22Rv1 (cell line): ENCODE measurements at regions not wholly inside any gene's neighbourhood (a gene's known extent, or its start where the extent isn't known, plus 50 kb on each side); places are given as distances from the start of the nearest gene placed in this dataset.

Source experiments
- ZFX ChIP-seq: fragments of 450-650 bp; IDR thresholded peaks from 2 replicates; pipeline ENCODE4 v1.6.1; 2017; ENCODE audit warnings: antibody characterized with exemption, borderline replicate concordance
- TF ChIP-seq, protein P1 (sequence below): fragments of 450-650 bp; IDR thresholded peaks from 2 replicates; pipeline ENCODE4 v1.5.1; 2017; ENCODE audit warnings: mild to moderate bottlenecking

DNA sequence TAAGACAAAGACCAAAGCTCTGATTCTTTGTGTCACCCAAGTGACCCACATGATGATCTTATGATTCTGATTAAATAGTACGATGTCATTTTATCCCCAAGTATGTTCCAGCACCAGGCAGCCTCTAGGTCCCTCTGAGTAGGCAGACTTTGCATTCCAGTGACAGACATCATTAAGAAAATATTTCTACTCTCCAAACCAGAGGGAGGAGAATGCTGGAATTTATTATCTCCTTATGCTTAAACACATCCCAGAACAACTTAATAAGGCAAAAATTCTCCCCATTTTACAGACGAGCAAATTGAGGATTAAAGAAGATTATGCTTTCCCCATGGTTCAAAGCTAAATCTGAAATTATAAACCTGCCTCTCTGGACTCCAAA lies 192.8 kb upstream of the CDH11 start:
- TF ChIP-seq, protein P1, sequence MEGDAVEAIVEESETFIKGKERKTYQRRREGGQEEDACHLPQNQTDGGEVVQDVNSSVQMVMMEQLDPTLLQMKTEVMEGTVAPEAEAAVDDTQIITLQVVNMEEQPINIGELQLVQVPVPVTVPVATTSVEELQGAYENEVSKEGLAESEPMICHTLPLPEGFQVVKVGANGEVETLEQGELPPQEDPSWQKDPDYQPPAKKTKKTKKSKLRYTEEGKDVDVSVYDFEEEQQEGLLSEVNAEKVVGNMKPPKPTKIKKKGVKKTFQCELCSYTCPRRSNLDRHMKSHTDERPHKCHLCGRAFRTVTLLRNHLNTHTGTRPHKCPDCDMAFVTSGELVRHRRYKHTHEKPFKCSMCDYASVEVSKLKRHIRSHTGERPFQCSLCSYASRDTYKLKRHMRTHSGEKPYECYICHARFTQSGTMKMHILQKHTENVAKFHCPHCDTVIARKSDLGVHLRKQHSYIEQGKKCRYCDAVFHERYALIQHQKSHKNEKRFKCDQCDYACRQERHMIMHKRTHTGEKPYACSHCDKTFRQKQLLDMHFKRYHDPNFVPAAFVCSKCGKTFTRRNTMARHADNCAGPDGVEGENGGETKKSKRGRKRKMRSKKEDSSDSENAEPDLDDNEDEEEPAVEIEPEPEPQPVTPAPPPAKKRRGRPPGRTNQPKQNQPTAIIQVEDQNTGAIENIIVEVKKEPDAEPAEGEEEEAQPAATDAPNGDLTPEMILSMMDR, result no peak
- TF ChIP-seq ZFX, result no peak
